Gastrocnemius medialis (tissue), 4 donors: ENCODE measurements at regions not wholly inside any gene's neighbourhood (a gene's known extent, or its start where the extent isn't known, plus 50 kb on each side); places are given as distances from the start of the nearest gene placed in this dataset.
A peak's percentile ranks its signal among the peaks of the same experiment; 100 is the strongest.

Experiments used
- ATAC-seq, 2 donors: fragments of 150-250 bp; one replicate each; pipeline ENCODE4 v1.9.1; 2016
- DNase-seq, 2 donors: peaks; one replicate each; pipeline ENCODE4 v3.0.0-alpha.2; 2019
- H3K27ac ChIP-seq, 4 donors: fragments of 200-600 bp; sonication (generic); 1 replicate in 1 of 4; 2 replicates in 3 of 4; pipeline ENCODE4 v1.5.1; 2016 to 2018; ENCODE audit warnings: mild to moderate bottlenecking in 2 of 4, moderate library complexity in 1 of 4
- H3K27me3 ChIP-seq, 3 donors: fragments of 200-600 bp; sonication (generic) in 2 of 3; 1 replicate in 1 of 3; 2 replicates in 2 of 3; pipeline versions ENCODE4 v1.5.1 to v1.6.0; 2016 to 2019; ENCODE audit warnings: mild to moderate bottlenecking in 1 of 3, moderate library complexity in 1 of 3
- H3K36me3 ChIP-seq, 2 donors: fragments of 200-600 bp; sonication (generic) in 1 of 2; one replicate each; pipeline ENCODE4 v1.5.1; 2017 to 2018
- H3K4me1 ChIP-seq, 2 donors: fragments of 200-600 bp; sonication (generic) in 1 of 2; one replicate each; pipeline ENCODE4 v1.5.1; 2016 to 2017; ENCODE audit warnings: mild to moderate bottlenecking in 2 of 2
- H3K4me3 ChIP-seq, 4 donors: fragments of 200-600 bp; sonication (generic) in 3 of 4; 1 replicate in 1 of 4; 2 replicates in 3 of 4; pipeline ENCODE4 v1.5.1; 2016 to 2019; ENCODE audit warnings: mild to moderate bottlenecking in 2 of 4
- H3K9me3 ChIP-seq, 3 donors: fragments of 200-600 bp; sonication (generic) in 2 of 3; 1 replicate in 1 of 3; 2 replicates in 2 of 3; pipeline ENCODE4 v1.5.1; 2016 to 2019
- POLR2A ChIP-seq, 2 donors: fragments of 450-650 bp; IDR thresholded peaks; one replicate each; pipeline ENCODE4 v1.6.1; 2017; ENCODE audit warnings: antibody characterized with exemption in 2 of 2, mild to moderate bottlenecking in 2 of 2, moderate library complexity in 2 of 2
- in situ Hi-C, 4 donors: fragments of 200-750 bp; cut with MboI; loops; one replicate each; pipeline versions ENCODE4 v1.15.0 to v1.8.0; 2017; ENCODE audit warnings: low sequenced_read_pairs in 4 of 4
- intact Hi-C: fragments of 100-400 bp; cut with DNase I; formaldehyde crosslinking; loops from one replicate; pipeline ENCODE4 v1.15.1; 2023; ENCODE audit warnings: low total_unique reads
- TF ChIP-seq, protein P1 (sequence below), 5 experiments: fragments of 450-650 bp in 3 of 5; fragments of 200-600 bp in 2 of 5; sonication (generic) in 2 of 5; IDR thresholded peaks in 4 of 5; conservative IDR thresholded peaks in 1 of 5; 1 replicate in 4 of 5; 2 replicates in 1 of 5; pipeline ENCODE4 v1.5.1; 2016 to 2019; ENCODE audit warnings: antibody characterized with exemption in 5 of 5, mild to moderate bottlenecking in 3 of 5, moderate library complexity in 3 of 5

DNA sequence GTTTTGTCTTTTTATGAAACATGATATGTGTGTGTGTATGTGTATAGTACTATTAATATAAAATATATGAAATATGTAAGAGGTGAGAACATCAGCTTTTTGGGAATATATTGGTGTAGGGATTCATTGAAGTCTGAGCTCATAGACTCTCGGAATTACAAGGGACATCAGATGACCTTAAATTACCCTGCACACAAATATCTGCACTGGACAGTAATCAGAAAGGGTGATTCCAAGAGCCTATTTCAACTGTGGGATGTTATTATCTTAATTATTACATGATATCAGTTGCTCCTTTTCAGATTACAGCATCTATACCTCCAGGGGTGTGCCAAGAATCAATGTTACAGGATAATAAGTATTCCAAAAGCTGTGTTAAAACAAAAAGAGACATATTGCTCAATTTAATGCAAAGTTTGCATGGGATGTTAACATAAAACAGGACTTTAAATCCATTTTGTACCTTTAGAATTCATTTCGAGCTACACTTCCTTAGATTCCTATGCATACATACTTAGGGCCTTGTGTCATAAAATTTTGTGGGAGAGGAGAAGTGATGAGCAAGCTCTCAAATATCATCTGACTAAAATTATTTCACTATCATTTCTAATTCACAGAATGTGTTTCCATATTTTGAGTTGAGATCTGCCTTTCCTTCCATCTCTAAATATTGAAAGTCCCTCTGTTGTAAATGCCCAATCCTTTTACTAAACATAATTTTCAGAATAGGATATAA is 365.2 kb downstream of the BRINP1 start:
- Histone ChIP-seq H3K4me3 (no peak overlapping the region), H3K4me1 (peaks cover 19 to 28% of the 10 kb centered on the region in 2 donors), H3K27me3 (no peaks in the 10 kb centered on the region), H3K27ac (peak overlapping the region; percentile 77 to 86 (median 84)), H3K36me3 (no peaks in the 10 kb centered on the region), H3K9me3 (no peaks in the 10 kb centered on the region)
- TF ChIP-seq, protein P1, sequence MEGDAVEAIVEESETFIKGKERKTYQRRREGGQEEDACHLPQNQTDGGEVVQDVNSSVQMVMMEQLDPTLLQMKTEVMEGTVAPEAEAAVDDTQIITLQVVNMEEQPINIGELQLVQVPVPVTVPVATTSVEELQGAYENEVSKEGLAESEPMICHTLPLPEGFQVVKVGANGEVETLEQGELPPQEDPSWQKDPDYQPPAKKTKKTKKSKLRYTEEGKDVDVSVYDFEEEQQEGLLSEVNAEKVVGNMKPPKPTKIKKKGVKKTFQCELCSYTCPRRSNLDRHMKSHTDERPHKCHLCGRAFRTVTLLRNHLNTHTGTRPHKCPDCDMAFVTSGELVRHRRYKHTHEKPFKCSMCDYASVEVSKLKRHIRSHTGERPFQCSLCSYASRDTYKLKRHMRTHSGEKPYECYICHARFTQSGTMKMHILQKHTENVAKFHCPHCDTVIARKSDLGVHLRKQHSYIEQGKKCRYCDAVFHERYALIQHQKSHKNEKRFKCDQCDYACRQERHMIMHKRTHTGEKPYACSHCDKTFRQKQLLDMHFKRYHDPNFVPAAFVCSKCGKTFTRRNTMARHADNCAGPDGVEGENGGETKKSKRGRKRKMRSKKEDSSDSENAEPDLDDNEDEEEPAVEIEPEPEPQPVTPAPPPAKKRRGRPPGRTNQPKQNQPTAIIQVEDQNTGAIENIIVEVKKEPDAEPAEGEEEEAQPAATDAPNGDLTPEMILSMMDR (IDR thresholded peaks at IDR 0.05 in 4 of 5, conservative IDR thresholded peaks at IDR 0.05 in 1 of 5), result no peak
- TF ChIP-seq POLR2A (IDR thresholded peaks at IDR 0.05), result no peak
- peak; percentile 33 to 63 for ATAC-seq
- in situ Hi-C loops, result no loop called here
- intact Hi-C loops, result loop anchor here (2.0 kb wide), 1 partner anchor 23 kb away; no protein-coding TSS in a partner anchor
- no peak for DNase-seq

DNA sequence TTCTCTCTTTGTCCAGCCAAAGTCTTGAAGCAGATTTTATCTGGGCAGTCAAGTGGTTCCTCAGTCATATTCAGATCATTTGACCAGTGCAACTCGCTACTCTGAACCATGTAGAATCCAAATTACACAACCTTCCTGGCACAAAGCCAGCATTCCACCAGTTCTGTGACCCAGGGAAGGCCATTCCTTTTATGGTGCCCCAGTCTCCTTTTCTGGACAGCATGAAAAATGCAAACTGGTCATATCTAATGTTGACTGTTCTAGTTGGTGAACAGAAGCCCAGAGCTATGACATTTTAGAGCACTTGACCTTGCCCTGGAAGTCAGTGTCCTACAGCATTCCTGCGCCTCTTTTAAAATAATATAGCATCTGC is 364.6 kb downstream of the BRINP1 start:
- no peak overlapping the region for H3K4me3 ChIP-seq
- no peaks in the 10 kb centered on the region for H3K9me3 ChIP-seq
- intact Hi-C loops, result loop anchor here (2.0 kb wide), 1 partner anchor 22 kb away; no protein-coding TSS in a partner anchor
- H3K27me3 ChIP-seq, result no peaks in the 10 kb centered on the region
- H3K36me3 ChIP-seq, result no peaks in the 10 kb centered on the region
- H3K27ac ChIP-seq, result peak overlapping the region; percentile 77 to 86 (median 84)
- peaks cover 19 to 28% of the 10 kb centered on the region in 2 donors for H3K4me1 ChIP-seq
- in situ Hi-C loops, result no loop called here
- DNase-seq (peak; percentile 87 to 90), ATAC-seq (peak; percentile 93 to 96)
- TF ChIP-seq, protein P1 (IDR thresholded peaks at IDR 0.05 in 4 of 5, conservative IDR thresholded peaks at IDR 0.05 in 1 of 5), result no peak
- no peak for TF ChIP-seq POLR2A (IDR thresholded peaks at IDR 0.05)

DNA sequence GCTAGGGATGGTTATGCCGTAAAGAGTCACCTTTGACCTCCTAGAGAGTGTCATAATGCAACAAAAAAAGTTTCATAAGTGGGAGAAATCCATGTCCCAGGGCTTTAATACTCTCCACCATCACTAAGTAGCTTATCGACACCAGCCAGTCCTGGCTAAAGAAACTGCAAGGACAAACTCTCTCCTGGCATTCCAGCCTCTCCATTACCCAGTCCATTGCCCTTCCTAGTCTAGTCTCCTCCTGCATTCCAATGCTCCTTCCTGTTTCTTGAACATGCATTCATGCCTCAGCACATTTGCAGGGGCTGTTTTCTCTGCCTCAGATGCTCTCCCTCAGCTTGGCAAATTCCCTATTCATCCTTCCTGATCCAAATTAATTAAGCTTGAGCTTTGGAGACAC is 364.1 kb downstream of the BRINP1 start:
- no peak overlapping the region for H3K4me3 ChIP-seq
- intact Hi-C loops, result loop anchor here (2.0 kb wide), 1 partner anchor 22 kb away; no protein-coding TSS in a partner anchor
- ATAC-seq, result peak in 1 of 2 donors; percentile 16

DNA sequence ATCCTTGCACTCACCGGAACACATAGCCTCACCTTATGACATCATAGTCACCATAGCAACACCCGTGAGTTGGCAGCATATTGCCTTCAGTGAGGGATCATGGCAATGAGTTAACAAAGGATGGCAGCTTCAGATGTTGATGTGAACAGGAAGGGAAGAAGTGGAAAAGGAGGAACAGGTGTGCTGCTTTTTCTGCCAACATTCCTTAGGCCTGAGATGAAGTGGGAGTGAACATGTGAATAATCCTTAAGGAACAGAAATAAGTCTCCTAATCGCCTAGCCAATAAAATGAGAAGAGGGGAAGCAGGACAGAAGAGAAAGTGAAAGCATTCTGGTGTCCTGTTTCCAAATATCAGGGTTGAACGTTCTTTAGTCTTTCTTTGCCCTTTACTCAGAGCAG is 360.0 kb downstream of the BRINP1 start:
- peak in 1 of 2 donors; percentile 25 for DNase-seq
- Histone ChIP-seq H3K4me3 (peak overlapping the region in 2 of 4 donors; percentile 1 to 26), H3K27ac (peak overlapping the region; percentile 21 to 67 (median 45)), H3K4me1 (peaks cover 10 to 12% of the 10 kb centered on the region in 2 donors), H3K9me3 (no peaks in the 10 kb centered on the region), H3K27me3 (no peaks in the 10 kb centered on the region), H3K36me3 (no peaks in the 10 kb centered on the region)
- in situ Hi-C loops, result no loop called here
- intact Hi-C loops, result no loop called here
- ATAC-seq, result peak in 1 of 2 donors; percentile 59
- TF ChIP-seq POLR2A (IDR thresholded peaks at IDR 0.05), result no peak
- TF ChIP-seq, protein P1 (IDR thresholded peaks at IDR 0.05 in 4 of 5, conservative IDR thresholded peaks at IDR 0.05 in 1 of 5), result no peak

More for the DNA sequence above, 364.1 kb downstream of the BRINP1 start:
- H3K36me3 ChIP-seq, result no peaks in the 10 kb centered on the region
- DNase-seq, result no peak
- peak overlapping the region; percentile 77 to 86 (median 84) for H3K27ac ChIP-seq
- no peaks in the 10 kb centered on the region for H3K27me3 ChIP-seq
- no peak for TF ChIP-seq POLR2A (IDR thresholded peaks at IDR 0.05)
- TF ChIP-seq, protein P1 (IDR thresholded peaks at IDR 0.05 in 4 of 5, conservative IDR thresholded peaks at IDR 0.05 in 1 of 5), result no peak
- H3K4me1 ChIP-seq, result peaks cover 19 to 28% of the 10 kb centered on the region in 2 donors
- no peaks in the 10 kb centered on the region for H3K9me3 ChIP-seq
- in situ Hi-C loops, result no loop called here
